IPS-15b (cell line): ENCODE measurements at regions not wholly inside any gene's neighbourhood (a gene's known extent, or its start where the extent isn't known, plus 50 kb on each side); places are given as distances from the start of the nearest gene placed in this dataset.

Experiments used
- H3K27me3 ChIP-seq: one replicate; pipeline ENCODE4 v1.6.1; 2013; ENCODE audit warnings: low read length; ENCODE audit not compliant: control insufficient read depth, insufficient read depth
- H3K36me3 ChIP-seq: one replicate; pipeline ENCODE4 v1.6.1; 2013; ENCODE audit warnings: low read length; ENCODE audit not compliant: control insufficient read depth, insufficient read depth
- H3K4me1 ChIP-seq: one replicate; pipeline ENCODE4 v1.6.1; 2013; ENCODE audit warnings: mild to moderate bottlenecking, low read length; ENCODE audit not compliant: control insufficient read depth, insufficient read depth
- H3K4me3 ChIP-seq: one replicate; pipeline ENCODE4 v1.5.1; 2013; ENCODE audit warnings: low read depth, low read length
- H3K9ac ChIP-seq: one replicate; pipeline ENCODE4 v1.6.1; 2013; ENCODE audit warnings: low read depth, mild to moderate bottlenecking, low read length
- H3K9me3 ChIP-seq: one replicate; pipeline ENCODE4 v1.6.1; 2013; ENCODE audit warnings: mild to moderate bottlenecking, low read length; ENCODE audit not compliant: control insufficient read depth, insufficient read depth

DNA sequence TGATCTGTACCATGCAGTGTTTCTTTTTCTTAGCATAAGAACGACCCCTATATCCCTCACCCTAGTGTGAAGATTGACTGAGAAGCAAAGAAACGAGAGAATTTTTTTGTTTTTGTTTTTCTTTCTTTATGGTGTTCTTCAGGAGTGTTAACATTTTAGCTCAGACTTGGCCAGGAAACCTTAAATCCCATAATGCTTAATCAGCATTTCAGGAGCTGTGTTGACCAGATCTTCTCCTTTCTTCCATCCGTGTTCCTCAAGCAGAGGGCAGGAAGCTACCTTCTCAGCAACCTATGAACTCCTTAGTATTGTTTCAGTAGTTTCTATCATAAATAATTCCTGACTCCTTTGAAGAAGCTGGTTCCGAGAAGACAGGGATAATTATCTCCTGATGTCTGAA is 1501.5 kb downstream of the STIM2 start:
- H3K4me3 ChIP-seq, result no peak overlapping the region
- H3K36me3 ChIP-seq, result no peaks in the 10 kb centered on the region
- no peaks in the 10 kb centered on the region for H3K27me3 ChIP-seq

DNA sequence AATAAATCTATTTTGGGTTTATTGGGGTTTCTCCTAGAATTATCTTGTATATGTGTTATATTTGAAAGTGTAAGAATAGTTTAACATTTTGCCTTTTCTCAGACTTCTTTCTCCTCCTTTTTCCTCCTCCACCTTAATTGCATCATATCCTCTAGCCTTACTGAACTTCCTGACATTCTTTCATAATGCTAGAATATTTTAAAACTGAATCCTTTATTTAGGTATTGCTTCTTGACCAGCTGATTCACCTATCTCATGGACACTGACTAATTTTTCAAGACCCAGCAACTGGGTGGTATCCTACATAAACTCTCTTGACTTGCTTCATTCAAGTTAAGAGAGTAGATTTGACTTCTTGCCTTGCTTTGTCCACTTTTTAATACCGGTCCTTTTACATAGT is 1508.9 kb downstream of the STIM2 start:
- no peaks in the 10 kb centered on the region for H3K9me3 ChIP-seq
- H3K27me3 ChIP-seq, result no peaks in the 10 kb centered on the region
- no peak overlapping the region for H3K9ac ChIP-seq
- H3K4me1 ChIP-seq, result no peaks in the 10 kb centered on the region
- H3K4me3 ChIP-seq, result no peak overlapping the region
- no peaks in the 10 kb centered on the region for H3K36me3 ChIP-seq

More for the DNA sequence above, 1501.5 kb downstream of the STIM2 start:
- no peaks in the 10 kb centered on the region for H3K4me1 ChIP-seq
- no peak overlapping the region for H3K9ac ChIP-seq
- H3K9me3 ChIP-seq, result no peaks in the 10 kb centered on the region

DNA sequence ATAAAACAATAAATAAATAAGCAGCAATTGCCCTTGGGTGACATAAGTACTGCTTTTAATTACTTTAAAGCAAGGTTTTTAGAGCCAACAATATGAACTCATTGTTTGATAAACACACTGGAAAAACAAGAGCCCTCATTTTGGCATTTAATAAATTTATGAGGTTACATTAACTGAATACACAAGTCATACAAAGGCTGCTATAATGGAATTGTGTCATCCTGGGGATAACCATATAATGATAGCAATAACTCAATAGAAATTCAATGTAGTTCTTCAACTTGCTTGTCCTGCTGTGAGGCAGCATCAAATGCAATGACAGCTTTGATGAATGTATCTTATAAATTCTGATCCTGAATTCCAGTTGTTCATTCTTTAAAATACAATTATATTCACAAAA is 1512.5 kb downstream of the STIM2 start:
- H3K27me3 ChIP-seq, result no peaks in the 10 kb centered on the region
- H3K4me3 ChIP-seq, result no peak overlapping the region
- H3K9me3 ChIP-seq, result no peaks in the 10 kb centered on the region
- H3K36me3 ChIP-seq, result no peaks in the 10 kb centered on the region
- H3K9ac ChIP-seq, result no peak overlapping the region
- H3K4me1 ChIP-seq, result no peaks in the 10 kb centered on the region

DNA sequence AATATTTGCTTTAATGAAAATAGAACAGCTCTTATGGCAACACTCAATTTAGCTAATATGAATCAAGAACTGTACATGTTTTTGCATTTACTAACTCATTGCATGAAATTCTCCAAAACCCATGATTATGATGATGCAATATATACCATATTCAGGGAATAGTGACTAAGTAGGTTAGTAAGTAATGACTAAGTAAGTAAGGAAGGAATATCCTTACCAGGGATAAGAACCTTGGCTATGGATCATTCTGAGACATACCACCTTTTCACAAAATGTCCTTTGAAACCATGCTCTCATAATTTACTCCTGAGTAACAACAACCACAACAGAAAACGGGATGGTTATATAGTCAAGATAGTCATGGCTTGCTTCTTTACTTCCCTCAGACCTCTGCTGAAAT is 1513.0 kb downstream of the STIM2 start:
- Histone ChIP-seq H3K9me3 (no peaks in the 10 kb centered on the region), H3K9ac (no peak overlapping the region), H3K36me3 (no peaks in the 10 kb centered on the region), H3K4me1 (no peaks in the 10 kb centered on the region), H3K27me3 (no peaks in the 10 kb centered on the region), H3K4me3 (no peak overlapping the region)

DNA sequence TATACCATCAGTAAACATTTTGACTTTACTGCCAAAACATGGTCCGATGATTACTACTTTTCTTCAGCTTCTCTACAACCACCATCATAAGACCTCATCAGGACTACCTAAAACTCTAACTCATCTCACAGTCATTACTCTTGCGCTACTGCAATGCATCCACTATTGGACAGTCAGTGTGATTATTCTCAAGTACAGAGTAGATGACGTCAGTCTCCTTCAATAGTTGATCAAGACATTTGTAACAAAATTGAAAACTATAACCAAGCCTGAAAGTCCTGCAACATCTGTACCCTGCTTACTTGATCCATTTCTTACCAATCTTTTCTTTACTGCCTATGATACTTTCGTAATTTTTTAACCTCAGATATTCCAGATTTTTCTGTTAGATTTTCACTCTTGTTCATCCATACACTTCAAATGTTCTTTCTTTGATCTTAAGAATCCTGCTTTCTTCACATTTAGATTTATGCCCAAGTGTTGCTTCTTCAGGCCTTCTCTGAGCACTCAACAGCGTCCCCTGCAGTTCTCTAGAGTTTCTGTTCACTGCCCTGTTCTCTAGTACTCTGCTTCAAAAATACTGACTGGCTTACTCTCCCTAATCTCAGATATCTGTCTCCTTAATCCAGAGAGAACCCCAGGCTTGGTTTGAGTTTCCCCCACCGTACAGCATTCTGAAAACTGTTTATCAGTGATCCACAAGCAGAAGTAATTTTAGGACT is 1517.6 kb downstream of the STIM2 start:
- Histone ChIP-seq H3K4me3 (no peak overlapping the region), H3K9ac (no peak overlapping the region), H3K4me1 (no peaks in the 10 kb centered on the region), H3K9me3 (no peaks in the 10 kb centered on the region), H3K27me3 (no peaks in the 10 kb centered on the region), H3K36me3 (no peaks in the 10 kb centered on the region)

DNA sequence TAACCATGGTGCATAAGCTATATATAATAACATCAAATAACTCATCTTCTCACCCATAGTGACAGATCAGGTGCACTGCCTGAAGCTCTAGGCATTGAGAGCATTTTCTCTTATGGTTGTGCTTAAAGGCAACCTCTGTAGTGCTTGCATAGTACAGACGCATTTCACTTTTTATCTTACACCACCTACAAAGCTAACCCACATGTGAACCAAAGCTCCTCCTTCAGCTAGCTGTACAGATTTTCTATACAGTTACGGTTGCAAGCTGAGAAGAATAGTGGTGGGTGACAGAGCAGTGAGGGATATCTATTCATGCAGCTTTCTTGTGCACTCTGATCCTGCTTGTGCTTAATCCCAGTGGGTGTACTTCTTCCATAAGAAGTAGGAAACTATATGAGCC is 1525.2 kb downstream of the STIM2 start:
- no peak overlapping the region for H3K4me3 ChIP-seq
- H3K4me1 ChIP-seq, result no peaks in the 10 kb centered on the region
- H3K9ac ChIP-seq, result no peak overlapping the region
- H3K36me3 ChIP-seq, result no peaks in the 10 kb centered on the region
- H3K9me3 ChIP-seq, result no peaks in the 10 kb centered on the region
- no peaks in the 10 kb centered on the region for H3K27me3 ChIP-seq

DNA sequence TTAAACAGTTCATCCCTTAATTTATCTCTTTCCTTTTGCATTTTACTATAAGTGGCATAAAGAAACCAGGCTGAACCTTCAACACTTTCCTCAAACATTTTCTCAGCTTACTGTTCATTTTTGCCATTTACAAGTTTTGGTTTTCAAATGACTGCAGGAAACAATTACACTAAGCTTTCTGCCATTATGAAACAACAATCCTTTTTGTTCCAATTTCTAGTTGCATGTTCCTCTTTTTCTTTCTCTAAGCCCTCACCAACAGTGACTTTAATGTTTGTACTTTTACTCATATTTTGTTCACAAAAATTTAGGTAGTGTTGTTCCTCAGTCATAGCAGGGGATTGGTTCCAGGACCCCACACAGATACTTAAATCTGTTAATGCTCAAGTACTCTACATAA is 1526.1 kb downstream of the STIM2 start:
- Histone ChIP-seq H3K9ac (no peak overlapping the region), H3K27me3 (no peaks in the 10 kb centered on the region), H3K4me1 (no peaks in the 10 kb centered on the region), H3K9me3 (no peaks in the 10 kb centered on the region), H3K36me3 (no peaks in the 10 kb centered on the region), H3K4me3 (no peak overlapping the region)

DNA sequence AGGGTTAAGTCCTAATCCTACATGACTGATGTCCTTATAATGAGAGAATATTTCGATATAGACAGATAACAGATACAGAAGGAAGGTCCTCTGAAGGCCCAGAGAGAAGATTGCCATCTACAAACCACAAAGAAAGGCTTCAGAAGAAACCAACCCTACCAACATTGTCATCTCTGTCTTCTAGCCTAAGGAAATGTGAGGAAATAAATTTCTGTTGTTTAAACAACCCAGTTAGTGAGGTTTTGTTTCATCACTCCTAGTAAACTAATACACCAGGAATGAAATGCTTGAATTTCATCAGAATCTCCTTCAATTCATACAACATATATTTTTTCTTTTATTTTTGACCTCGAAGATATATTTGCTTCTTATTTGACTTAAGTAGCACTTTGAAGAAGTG is 1527.8 kb downstream of the STIM2 start:
- Histone ChIP-seq H3K4me3 (no peak overlapping the region), H3K4me1 (no peaks in the 10 kb centered on the region), H3K36me3 (no peaks in the 10 kb centered on the region), H3K9ac (no peak overlapping the region), H3K27me3 (no peaks in the 10 kb centered on the region), H3K9me3 (no peaks in the 10 kb centered on the region)

DNA sequence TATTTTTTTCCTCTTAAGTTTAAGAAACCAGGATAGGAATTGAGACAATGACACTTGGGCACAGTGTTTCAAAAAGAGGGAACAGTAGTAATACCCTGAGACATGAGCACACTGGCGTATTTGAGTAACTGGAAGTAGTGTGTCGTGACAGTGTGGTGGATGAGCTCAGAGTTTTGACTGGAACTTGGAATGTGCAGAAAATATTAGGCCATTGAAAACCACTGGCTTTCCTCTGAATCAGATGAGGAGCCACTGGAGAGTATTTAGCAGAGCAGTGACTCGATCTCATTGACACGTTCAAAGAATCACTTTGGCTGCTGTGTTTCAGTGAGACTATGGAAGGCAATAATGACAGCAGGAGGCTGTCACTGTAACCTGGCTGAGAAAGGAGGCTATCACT is 1531.2 kb downstream of the STIM2 start:
- Histone ChIP-seq H3K4me3 (no peak overlapping the region), H3K27me3 (no peaks in the 10 kb centered on the region), H3K9ac (no peak overlapping the region), H3K36me3 (no peaks in the 10 kb centered on the region), H3K4me1 (no peaks in the 10 kb centered on the region), H3K9me3 (no peaks in the 10 kb centered on the region)

DNA sequence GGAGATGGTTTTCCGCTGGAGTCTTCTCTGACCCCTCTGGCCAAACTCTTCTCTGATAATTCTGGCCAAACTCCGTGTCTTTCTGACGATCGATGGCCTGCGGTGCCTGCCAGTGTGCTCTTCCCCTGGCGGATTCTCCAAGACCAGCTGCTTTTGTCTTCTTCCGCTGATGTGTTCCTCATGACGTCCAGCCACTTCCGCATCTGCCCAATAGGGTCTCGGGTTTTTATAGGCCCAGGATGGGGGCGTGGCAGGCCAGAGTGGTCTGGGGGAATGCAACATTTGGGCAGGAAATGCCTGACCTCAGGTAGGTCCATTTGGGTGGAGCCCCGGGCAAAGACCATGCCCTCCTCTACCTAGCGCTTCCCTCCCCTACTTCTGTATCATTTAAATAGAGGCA is 1542.1 kb downstream of the STIM2 start:
- H3K36me3 ChIP-seq, result no peaks in the 10 kb centered on the region
- H3K4me1 ChIP-seq, result no peaks in the 10 kb centered on the region
- no peaks in the 10 kb centered on the region for H3K27me3 ChIP-seq
- no peaks in the 10 kb centered on the region for H3K9me3 ChIP-seq
- H3K4me3 ChIP-seq, result no peak overlapping the region
- H3K9ac ChIP-seq, result no peak overlapping the region

DNA sequence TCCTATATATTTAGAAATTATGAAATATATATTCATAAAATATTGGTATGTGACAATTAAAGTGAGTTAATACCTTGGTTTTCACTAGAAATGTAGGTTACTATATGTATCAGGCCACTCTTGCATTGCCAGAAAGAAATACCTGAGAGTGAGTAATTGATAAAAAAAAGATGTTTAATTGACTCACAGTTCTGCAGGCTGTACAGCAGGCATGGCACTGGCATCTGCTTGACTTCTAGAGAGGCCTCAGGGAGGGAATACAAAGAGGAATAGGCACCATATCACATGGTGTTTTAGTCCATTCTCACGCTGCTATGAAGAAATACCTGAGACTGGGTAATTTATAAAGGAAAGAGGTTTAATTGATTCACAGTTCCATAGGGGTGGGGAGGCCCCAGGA is 1560.6 kb downstream of the STIM2 start:
- Histone ChIP-seq H3K4me1 (no peaks in the 10 kb centered on the region), H3K9me3 (no peaks in the 10 kb centered on the region), H3K36me3 (no peaks in the 10 kb centered on the region), H3K9ac (no peak overlapping the region), H3K4me3 (no peak overlapping the region), H3K27me3 (no peaks in the 10 kb centered on the region)

DNA sequence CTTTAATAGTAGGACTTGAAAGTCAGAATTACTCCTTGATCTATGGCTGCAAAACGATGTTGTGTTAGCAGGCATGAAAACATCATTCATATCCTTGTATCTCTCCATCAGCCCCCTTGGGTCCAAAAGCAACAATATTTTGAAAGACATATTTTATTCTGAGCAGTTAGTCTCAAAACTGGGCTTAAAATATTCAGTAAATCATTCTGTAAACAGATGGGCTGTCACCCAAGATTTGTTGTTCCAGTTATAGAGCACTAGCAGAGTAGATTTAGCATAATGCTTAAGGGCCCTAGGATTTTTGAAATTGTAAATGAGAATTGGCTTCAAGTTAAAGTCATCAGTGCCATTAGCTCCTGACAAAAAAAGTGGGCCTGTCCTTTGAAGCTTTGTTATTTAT is 1565.6 kb downstream of the STIM2 start:
- Histone ChIP-seq H3K27me3 (no peaks in the 10 kb centered on the region), H3K9me3 (no peaks in the 10 kb centered on the region), H3K4me1 (no peaks in the 10 kb centered on the region), H3K36me3 (no peaks in the 10 kb centered on the region), H3K4me3 (no peak overlapping the region), H3K9ac (no peak overlapping the region)
